Lung (tissue), 11 donors: ENCODE measurements at regions not wholly inside any gene's neighbourhood (a gene's known extent, or its start where the extent isn't known, plus 50 kb on each side); places are given as distances from the start of the nearest gene placed in this dataset.

Experiments used
- ATAC-seq: fragments of 200-7000 bp; cut with Tn5 transposase; one replicate; pipeline ENCODE4 v1.9.1; 2020; ENCODE audit warnings: moderate number of reproducible peaks; ENCODE audit not compliant: insufficient read depth, low FRiP score
- DNase-seq, 3 donors: peaks; one replicate each; pipeline ENCODE4 v3.0.0-alpha.2; 2013 to 2017
- H3K27ac ChIP-seq, 2 donors: one replicate each; pipeline ENCODE4 v1.5.1; 2013; ENCODE audit warnings: mild to moderate bottlenecking in 2 of 2, moderate library complexity in 2 of 2, control low read depth in 1 of 2, inconsistent platforms in 1 of 2, low read depth in 1 of 2, low read length in 1 of 2
- H3K27me3 ChIP-seq, 3 donors: one replicate each; pipeline ENCODE4 v1.5.1; 2013; ENCODE audit warnings: low read length in 2 of 3; ENCODE audit not compliant: control insufficient read depth in 3 of 3, insufficient read depth in 3 of 3
- H3K36me3 ChIP-seq, 4 donors: one replicate each; pipeline ENCODE4 v1.5.1; 2013; ENCODE audit warnings: low read length in 4 of 4, mild to moderate bottlenecking in 1 of 4, moderate library complexity in 1 of 4; ENCODE audit not compliant: control insufficient read depth in 4 of 4, insufficient read depth in 4 of 4
- H3K4me1 ChIP-seq, 5 donors: one replicate each; pipeline ENCODE4 v1.5.1; 2013; ENCODE audit warnings: low read length in 5 of 5, mild to moderate bottlenecking in 2 of 5, moderate library complexity in 1 of 5; ENCODE audit not compliant: control insufficient read depth in 5 of 5, insufficient read depth in 5 of 5
- H3K4me3 ChIP-seq: one replicate; pipeline ENCODE4 v1.5.1; 2013; ENCODE audit warnings: mild to moderate bottlenecking, control low read depth, moderate library complexity
- H3K9ac ChIP-seq, 2 donors: one replicate each; pipeline ENCODE4 v1.5.1; 2013; ENCODE audit warnings: low read length in 2 of 2, control low read depth in 1 of 2; ENCODE audit not compliant: insufficient read depth in 1 of 2
- H3K9me3 ChIP-seq, 4 donors: one replicate each; pipeline ENCODE4 v1.5.1; 2013; ENCODE audit warnings: low read length in 3 of 4, mild to moderate bottlenecking in 1 of 4, moderate library complexity in 1 of 4; ENCODE audit not compliant: control insufficient read depth in 4 of 4, insufficient read depth in 3 of 4
- WGBS, 2 donors: extraction: QIAGEN DNeasy Blood & Tissue Kit; methylation state at CpG; one replicate each; pipeline ENCODE4 v1.1.7; 2013; 5-methylcytosine and 5-hydroxymethylcytosine counted together
- TF ChIP-seq, protein P1 (sequence below): IDR thresholded peaks from 2 replicates; pipeline ENCODE4 v1.5.1; 2012; ENCODE audit warnings: mild to moderate bottlenecking; ENCODE audit errors: control extremely low read depth, extremely low read depth
- donor health status: control.
- donor health status: control.
- donor health status: Bipolar disorder and iron deficiency.
- donor health status: healthy.
- donor health status: DM: yes; HTN: yes; CAD: no.

DNA sequence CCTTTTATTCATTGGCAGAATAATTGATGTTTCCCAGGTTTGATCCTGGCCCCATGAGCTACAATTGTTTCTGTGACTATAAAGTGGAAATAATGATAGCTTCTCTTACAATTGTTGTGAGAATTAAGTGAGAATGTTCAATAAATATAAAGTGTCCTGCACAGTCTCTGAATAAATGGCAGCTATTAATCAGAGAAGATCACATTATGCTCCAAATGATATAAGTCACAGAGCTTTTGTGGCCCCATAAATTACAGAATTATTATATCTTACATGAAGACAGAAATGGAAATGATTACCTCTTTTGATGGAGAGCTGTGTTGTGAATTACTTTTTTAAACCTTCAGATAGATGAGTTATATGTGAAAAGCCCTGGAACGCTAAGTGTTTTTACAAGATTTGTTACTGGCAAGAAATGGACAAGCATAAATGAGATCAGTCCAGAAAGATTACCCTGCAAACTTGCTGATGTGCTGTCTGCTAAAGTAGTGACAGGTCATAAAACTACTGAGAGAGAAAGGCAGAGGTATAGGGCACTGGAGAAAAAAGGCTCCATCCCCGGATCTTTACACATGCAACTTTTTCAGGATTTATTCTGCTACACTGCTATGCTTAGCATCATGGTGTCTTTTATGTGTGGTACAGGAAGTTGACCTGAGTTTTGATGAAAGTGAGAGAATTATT, 750.9 kb upstream of the GOT2 start:
- ATAC-seq (no peak), DNase-seq (no peak)
- 82 to 90% methylated on average over 2 of the region's 2 CpGs for WGBS, 2 donors
- Histone ChIP-seq H3K27ac (no peak overlapping the region), H3K9ac (no peak overlapping the region), H3K27me3 (no peaks in the 10 kb centered on the region), H3K36me3 (no peaks in the 10 kb centered on the region), H3K4me1 (no peaks in the 10 kb centered on the region), H3K9me3 (no peaks in the 10 kb centered on the region), H3K4me3 (no peak overlapping the region)
- TF ChIP-seq, protein P1, sequence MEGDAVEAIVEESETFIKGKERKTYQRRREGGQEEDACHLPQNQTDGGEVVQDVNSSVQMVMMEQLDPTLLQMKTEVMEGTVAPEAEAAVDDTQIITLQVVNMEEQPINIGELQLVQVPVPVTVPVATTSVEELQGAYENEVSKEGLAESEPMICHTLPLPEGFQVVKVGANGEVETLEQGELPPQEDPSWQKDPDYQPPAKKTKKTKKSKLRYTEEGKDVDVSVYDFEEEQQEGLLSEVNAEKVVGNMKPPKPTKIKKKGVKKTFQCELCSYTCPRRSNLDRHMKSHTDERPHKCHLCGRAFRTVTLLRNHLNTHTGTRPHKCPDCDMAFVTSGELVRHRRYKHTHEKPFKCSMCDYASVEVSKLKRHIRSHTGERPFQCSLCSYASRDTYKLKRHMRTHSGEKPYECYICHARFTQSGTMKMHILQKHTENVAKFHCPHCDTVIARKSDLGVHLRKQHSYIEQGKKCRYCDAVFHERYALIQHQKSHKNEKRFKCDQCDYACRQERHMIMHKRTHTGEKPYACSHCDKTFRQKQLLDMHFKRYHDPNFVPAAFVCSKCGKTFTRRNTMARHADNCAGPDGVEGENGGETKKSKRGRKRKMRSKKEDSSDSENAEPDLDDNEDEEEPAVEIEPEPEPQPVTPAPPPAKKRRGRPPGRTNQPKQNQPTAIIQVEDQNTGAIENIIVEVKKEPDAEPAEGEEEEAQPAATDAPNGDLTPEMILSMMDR = no peak

DNA sequence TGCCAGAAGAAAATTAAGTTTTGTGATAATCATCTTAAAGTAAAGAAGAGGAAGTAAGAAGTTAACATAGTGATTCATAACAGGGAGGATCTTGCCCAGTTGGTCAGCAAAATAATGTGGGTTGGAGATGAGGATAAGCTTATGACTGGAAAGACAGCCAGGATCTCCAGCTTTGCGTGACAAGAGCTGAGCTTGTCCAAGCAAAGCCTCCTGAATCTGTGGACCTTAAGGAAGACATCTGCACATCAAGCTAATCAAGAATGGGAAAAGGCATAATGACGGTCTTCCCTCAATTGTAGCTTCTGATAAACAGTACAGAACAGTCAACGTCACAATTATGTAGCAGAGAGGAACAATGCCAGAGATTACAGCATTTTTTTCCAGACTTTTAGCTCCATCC, 744.7 kb upstream of the GOT2 start:
- H3K9ac ChIP-seq = no peak overlapping the region
- no peaks in the 10 kb centered on the region for H3K9me3 ChIP-seq
- H3K36me3 ChIP-seq = no peaks in the 10 kb centered on the region
- no peaks in the 10 kb centered on the region for H3K27me3 ChIP-seq
- H3K4me3 ChIP-seq = no peak overlapping the region
- TF ChIP-seq, protein P1 = no peak
- H3K4me1 ChIP-seq = no peaks in the 10 kb centered on the region
- ATAC-seq (no peak), DNase-seq (peak in 2 of 3 donors; percentile 11 to 45)
- 63 to 75% methylated on average over 3 of the region's 3 CpGs for WGBS, 2 donors
- no peak overlapping the region for H3K27ac ChIP-seq

DNA sequence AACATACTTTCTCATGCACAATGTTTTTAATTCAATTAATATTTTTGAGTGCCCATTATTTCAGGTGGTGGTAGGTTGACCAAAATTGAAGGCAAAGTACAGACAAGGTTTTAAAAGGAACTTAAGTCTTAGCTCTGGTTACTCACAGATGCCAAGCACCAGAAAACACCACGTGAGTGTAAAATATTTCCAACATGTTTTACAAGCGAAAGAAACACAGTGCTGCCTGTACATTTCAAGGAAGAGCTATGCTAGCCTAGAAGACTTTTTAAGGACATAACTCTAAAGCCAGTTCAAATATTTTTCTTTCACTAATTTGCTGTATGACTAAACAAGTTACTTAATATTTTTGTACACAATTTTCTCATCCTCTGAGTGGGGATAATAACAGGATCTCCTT, 736.4 kb upstream of the GOT2 start:
- DNase-seq (no peak), ATAC-seq (no peak)
- H3K9ac ChIP-seq = no peak overlapping the region
- H3K36me3 ChIP-seq = no peaks in the 10 kb centered on the region
- TF ChIP-seq, protein P1 = no peak
- no peak overlapping the region for H3K27ac ChIP-seq
- no peaks in the 10 kb centered on the region for H3K27me3 ChIP-seq
- H3K4me3 ChIP-seq = no peak overlapping the region
- no peaks in the 10 kb centered on the region for H3K9me3 ChIP-seq
- H3K4me1 ChIP-seq = no peaks in the 10 kb centered on the region
- WGBS, 2 donors = 81 to 84% methylated on average over 2 of the region's 2 CpGs

DNA sequence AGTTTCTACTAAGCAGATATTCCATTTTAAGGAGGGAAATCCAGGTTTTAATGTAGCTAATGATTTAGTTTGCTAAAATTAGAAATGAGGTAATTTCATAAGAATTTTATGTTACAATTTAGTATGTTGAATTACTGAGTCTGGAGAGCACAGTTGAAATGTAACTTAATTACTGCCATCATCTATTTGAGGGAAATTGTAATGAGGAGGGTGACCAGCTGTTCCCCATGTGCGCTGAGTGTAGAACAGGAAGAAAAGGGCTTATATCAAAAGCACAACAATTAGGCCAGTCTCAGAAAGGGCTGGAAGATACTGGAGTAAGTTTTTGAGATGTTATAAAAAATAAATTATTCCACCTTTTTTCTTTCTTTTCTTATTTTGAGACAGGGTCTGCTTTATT, 735.1 kb upstream of the GOT2 start:
- DNase-seq = peak in 2 of 3 donors; percentile 16 to 41
- H3K4me3 ChIP-seq = no peak overlapping the region
- no peak for ATAC-seq
- no peak overlapping the region for H3K27ac ChIP-seq
- H3K4me1 ChIP-seq = no peaks in the 10 kb centered on the region
- TF ChIP-seq, protein P1 = no peak
- no peaks in the 10 kb centered on the region for H3K27me3 ChIP-seq
- H3K9ac ChIP-seq = no peak overlapping the region
- 70 to 96% methylated on average over 1 of the region's 1 CpG for WGBS, 2 donors
- no peaks in the 10 kb centered on the region for H3K9me3 ChIP-seq
- no peaks in the 10 kb centered on the region for H3K36me3 ChIP-seq
